Peyer's patch (tissue), 4 donors: ENCODE measurements at regions not wholly inside any gene's neighbourhood (a gene's known extent, or its start where the extent isn't known, plus 50 kb on each side); places are given as distances from the start of the nearest gene placed in this dataset.
A peak's percentile ranks its signal among the peaks of the same experiment; 100 is the strongest.

ENCODE experiments used
- DNase-seq, 3 donors: peaks; one replicate each; pipeline ENCODE4 v3.0.0-alpha.2; 2017 to 2019
- H3K27ac ChIP-seq, 4 donors: fragments of 200-600 bp; sonication (generic); one replicate each; pipeline ENCODE4 v1.5.1; 2016 to 2019
- H3K27me3 ChIP-seq, 2 donors: fragments of 200-600 bp; sonication (generic); one replicate each; pipeline ENCODE4 v1.5.1; 2019
- H3K36me3 ChIP-seq, 3 donors: fragments of 200-600 bp; sonication (generic); one replicate each; pipeline ENCODE4 v1.5.1; 2016 to 2019
- H3K4me1 ChIP-seq, 4 donors: fragments of 200-600 bp; sonication (generic); one replicate each; pipeline ENCODE4 v1.5.1; 2016 to 2019
- H3K4me3 ChIP-seq, 4 donors: fragments of 200-600 bp; sonication (generic); 1 replicate in 3 of 4; 2 replicates in 1 of 4; pipeline ENCODE4 v1.5.1; 2016 to 2019; ENCODE audit warnings: mild to moderate bottlenecking in 1 of 4
- H3K9me3 ChIP-seq, 4 donors: fragments of 200-600 bp; sonication (generic); one replicate each; pipeline ENCODE4 v1.5.1; 2016 to 2019; ENCODE audit warnings: mild to moderate bottlenecking in 1 of 4
- POLR2A ChIP-seq, 2 donors: fragments of 450-650 bp; IDR thresholded peaks; one replicate each; pipeline ENCODE4 v1.5.1; 2017; ENCODE audit warnings: antibody characterized with exemption in 2 of 2, mild to moderate bottlenecking in 2 of 2, moderate library complexity in 2 of 2
- TF ChIP-seq, protein P1 (sequence below), 6 experiments: fragments of 450-650 bp in 4 of 6; fragments of 200-600 bp in 2 of 6; sonication (generic) in 1 of 6; IDR thresholded peaks; one replicate each; pipeline ENCODE4 v1.5.1; 2017 to 2019; ENCODE audit warnings: antibody characterized with exemption in 6 of 6, mild to moderate bottlenecking in 3 of 6, moderate library complexity in 1 of 6

GRCh38 chr13:79668201-79668752 lies 187.3 kb downstream of the NDFIP2 start:
- Histone ChIP-seq H3K4me1 (no peaks in the 10 kb centered on the region), H3K4me3 (no peak overlapping the region), H3K9me3 (no peaks in the 10 kb centered on the region), H3K27me3 (no peaks in the 10 kb centered on the region), H3K27ac (no peak overlapping the region), H3K36me3 (no peaks in the 10 kb centered on the region)
- DNase-seq: no peak
- no peak for TF ChIP-seq POLR2A (IDR thresholded peaks at IDR 0.05)
- TF ChIP-seq, protein P1, sequence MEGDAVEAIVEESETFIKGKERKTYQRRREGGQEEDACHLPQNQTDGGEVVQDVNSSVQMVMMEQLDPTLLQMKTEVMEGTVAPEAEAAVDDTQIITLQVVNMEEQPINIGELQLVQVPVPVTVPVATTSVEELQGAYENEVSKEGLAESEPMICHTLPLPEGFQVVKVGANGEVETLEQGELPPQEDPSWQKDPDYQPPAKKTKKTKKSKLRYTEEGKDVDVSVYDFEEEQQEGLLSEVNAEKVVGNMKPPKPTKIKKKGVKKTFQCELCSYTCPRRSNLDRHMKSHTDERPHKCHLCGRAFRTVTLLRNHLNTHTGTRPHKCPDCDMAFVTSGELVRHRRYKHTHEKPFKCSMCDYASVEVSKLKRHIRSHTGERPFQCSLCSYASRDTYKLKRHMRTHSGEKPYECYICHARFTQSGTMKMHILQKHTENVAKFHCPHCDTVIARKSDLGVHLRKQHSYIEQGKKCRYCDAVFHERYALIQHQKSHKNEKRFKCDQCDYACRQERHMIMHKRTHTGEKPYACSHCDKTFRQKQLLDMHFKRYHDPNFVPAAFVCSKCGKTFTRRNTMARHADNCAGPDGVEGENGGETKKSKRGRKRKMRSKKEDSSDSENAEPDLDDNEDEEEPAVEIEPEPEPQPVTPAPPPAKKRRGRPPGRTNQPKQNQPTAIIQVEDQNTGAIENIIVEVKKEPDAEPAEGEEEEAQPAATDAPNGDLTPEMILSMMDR (IDR thresholded peaks at IDR 0.05): no peak

DNA sequence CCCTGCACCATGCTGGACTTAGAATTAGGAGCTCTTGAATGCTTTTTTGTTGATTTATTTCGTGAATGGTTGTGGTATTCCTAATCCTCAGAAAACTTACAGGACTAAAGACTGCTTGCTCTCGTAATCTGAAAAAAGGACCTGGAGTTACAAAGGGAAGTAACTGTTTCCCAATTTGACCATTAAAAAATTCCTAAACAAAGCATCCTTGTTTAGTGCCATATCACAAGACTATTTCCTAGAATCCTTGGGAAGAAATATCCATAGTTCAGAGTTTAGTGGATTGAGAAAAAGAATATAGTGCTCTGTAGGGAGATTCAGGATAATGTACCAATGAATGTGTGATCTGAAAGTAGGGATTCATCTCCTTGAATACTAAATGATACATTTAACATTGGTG lies 186.8 kb downstream of the NDFIP2 start:
- H3K36me3 ChIP-seq: no peaks in the 10 kb centered on the region
- no peaks in the 10 kb centered on the region for H3K27me3 ChIP-seq
- no peak overlapping the region for H3K27ac ChIP-seq
- H3K4me3 ChIP-seq: no peak overlapping the region
- no peak for DNase-seq
- no peaks in the 10 kb centered on the region for H3K4me1 ChIP-seq
- no peaks in the 10 kb centered on the region for H3K9me3 ChIP-seq
- TF ChIP-seq POLR2A (IDR thresholded peaks at IDR 0.05): no peak
- TF ChIP-seq, protein P1 (IDR thresholded peaks at IDR 0.05): no peak

- Histone ChIP-seq H3K4me3 (no peak overlapping the region), H3K4me1 (no peaks in the 10 kb centered on the region), H3K36me3 (no peaks in the 10 kb centered on the region), H3K27ac (no peak overlapping the region), H3K27me3 (no peaks in the 10 kb centered on the region), H3K9me3 (no peaks in the 10 kb centered on the region)
- no peak for DNase-seq
- TF ChIP-seq, protein P1 (IDR thresholded peaks at IDR 0.05): no peak
Measured at GRCh38 chr13:79663977-79664636, 183.2 kb downstream of the NDFIP2 start.

GRCh38 chr13:79663435-79663834 lies 182.5 kb downstream of the NDFIP2 start:
- Histone ChIP-seq H3K9me3 (no peaks in the 10 kb centered on the region), H3K4me3 (no peak overlapping the region), H3K27ac (no peak overlapping the region), H3K36me3 (no peaks in the 10 kb centered on the region), H3K4me1 (peaks cover 0 to 6% (median 0%) of the 10 kb centered on the region in 4 donors), H3K27me3 (no peaks in the 10 kb centered on the region)
- TF ChIP-seq, protein P1 (IDR thresholded peaks at IDR 0.05): no peak
- no peak for TF ChIP-seq POLR2A (IDR thresholded peaks at IDR 0.05)
- no peak for DNase-seq

DNA sequence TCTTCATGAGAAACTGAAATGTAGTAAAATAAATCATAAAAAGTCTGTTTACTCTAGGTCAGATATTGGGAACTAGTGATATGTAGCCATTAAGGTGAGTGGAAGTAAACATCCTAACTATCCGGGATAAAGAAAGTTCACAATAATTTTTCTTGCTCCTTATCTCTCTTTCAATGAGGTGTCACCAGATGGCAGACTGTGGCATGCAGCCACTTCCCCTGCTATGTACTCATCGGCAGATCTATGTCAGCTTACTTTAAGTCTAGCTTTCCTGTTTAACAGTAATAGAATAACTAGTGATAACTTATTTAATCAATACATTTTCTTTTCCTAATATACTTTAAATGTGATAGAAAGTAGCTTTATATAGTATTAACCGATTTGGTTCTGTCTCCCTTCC lies 181.9 kb downstream of the NDFIP2 start:
- Histone ChIP-seq H3K4me3 (no peak overlapping the region), H3K4me1 (peaks cover 0 to 8% (median 0%) of the 10 kb centered on the region in 4 donors), H3K9me3 (no peaks in the 10 kb centered on the region), H3K27ac (no peak overlapping the region), H3K36me3 (no peaks in the 10 kb centered on the region), H3K27me3 (no peaks in the 10 kb centered on the region)
- TF ChIP-seq, protein P1 (IDR thresholded peaks at IDR 0.05): peak in 1 of 6 experiments; percentile 16
- no peak for TF ChIP-seq POLR2A (IDR thresholded peaks at IDR 0.05)
- no peak for DNase-seq
